NCI-H69 (cell line): ENCODE measurements at regions not wholly inside any gene's neighbourhood (a gene's known extent, or its start where the extent isn't known, plus 50 kb on each side); places are given as distances from the start of the nearest gene placed in this dataset.
"Not testable (repeated sequence)": the region's sequence is repeated elsewhere in the genome, so short reads cannot be mapped to it uniquely, and the experiment has no call there.

Experiments
- DNase-seq: peaks from one replicate; lab custom pipeline; 2025; lab: John Stamatoyannopoulos, UW

GRCh38 chr10:30763918-30764317 lies 134.4 kb upstream of the LYZL2 start:
- no peak for DNase-seq

- no peak for DNase-seq
Observed at GRCh38 chr10:30762620-30763019, 133.1 kb upstream of the LYZL2 start.

GRCh38 chr10:30759423-30759822 lies 129.9 kb upstream of the LYZL2 start:
- DNase-seq = no peak

GRCh38 chr10:30758338-30758737 lies 128.8 kb upstream of the LYZL2 start:
- no peak for DNase-seq

- no peak for DNase-seq
Observed at GRCh38 chr10:30756896-30757295, 127.3 kb upstream of the LYZL2 start.

GRCh38 chr10:30756151-30756550 lies 126.6 kb upstream of the LYZL2 start:
- no peak for DNase-seq

GRCh38 chr10:30755441-30755953 lies 125.9 kb upstream of the LYZL2 start:
- no peak for DNase-seq

GRCh38 chr10:30752481-30752881 lies 122.9 kb upstream of the LYZL2 start:
- DNase-seq = no peak

GRCh38 chr10:30751678-30752331 lies 122.3 kb upstream of the LYZL2 start:
- no peak for DNase-seq

- no peak for DNase-seq
Observed at GRCh38 chr10:30750971-30751677, 121.6 kb upstream of the LYZL2 start.

GRCh38 chr10:30749385-30749784 lies 119.8 kb upstream of the LYZL2 start:
- no peak for DNase-seq

- DNase-seq = no peak
Observed at GRCh38 chr10:30748152-30748973, 118.8 kb upstream of the LYZL2 start.

- no peak for DNase-seq
Observed at GRCh38 chr10:30747633-30748032, 118.1 kb upstream of the LYZL2 start.

GRCh38 chr10:30745953-30746352 lies 116.4 kb upstream of the LYZL2 start:
- DNase-seq = no peak

GRCh38 chr10:30744106-30744505 lies 114.6 kb upstream of the LYZL2 start:
- DNase-seq = no peak

- no peak for DNase-seq
Observed at GRCh38 chr10:30743586-30743985, 114.0 kb upstream of the LYZL2 start.

GRCh38 chr10:30742471-30742870 lies 112.9 kb upstream of the LYZL2 start:
- DNase-seq = no peak

GRCh38 chr10:30740774-30741173 lies 111.2 kb upstream of the LYZL2 start:
- DNase-seq = not testable (repeated sequence)

- DNase-seq = no peak
Observed at GRCh38 chr10:30738416-30738815, 108.9 kb upstream of the LYZL2 start.

- no peak for DNase-seq
Observed at GRCh38 chr10:30737931-30738391, 108.4 kb upstream of the LYZL2 start.

GRCh38 chr10:30736685-30737232 lies 107.2 kb upstream of the LYZL2 start:
- no peak for DNase-seq

GRCh38 chr10:30734901-30735300 lies 105.3 kb upstream of the LYZL2 start:
- DNase-seq = no peak
